ENCODE measurements at regions not wholly inside any gene's neighbourhood (a gene's known extent, or its start where the extent isn't known, plus 50 kb on each side); places are given as distances from the start of the nearest gene placed in this dataset.
"Not testable (repeated sequence)": the region's sequence is repeated elsewhere in the genome, so short reads cannot be mapped to it uniquely, and the experiment has no call there.

DNA sequence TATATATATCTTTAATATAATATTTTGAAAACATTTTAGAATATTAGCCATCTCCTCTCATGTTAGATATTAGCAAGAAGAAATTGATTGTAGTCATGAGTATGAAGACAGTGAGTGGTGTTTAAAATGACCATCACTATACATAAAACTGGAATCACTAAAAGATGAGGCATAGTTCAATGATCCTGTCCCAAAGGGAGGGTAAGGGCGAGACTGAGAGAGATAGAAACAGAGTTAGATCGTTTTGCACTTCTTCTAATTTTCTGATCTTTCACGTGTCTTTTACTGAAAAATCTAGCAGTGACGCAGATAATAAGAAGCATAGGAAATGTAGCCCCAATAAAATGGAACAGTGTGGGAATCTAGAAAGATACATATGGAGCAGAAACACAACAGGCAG is 627.4 kb downstream of the SLC16A7 start:
- H3K27ac ChIP-seq (ENCODE audit: insufficient read depth, low read depth, low read length, poor library complexity, severe bottlenecking): no peak overlapping the region

DNA sequence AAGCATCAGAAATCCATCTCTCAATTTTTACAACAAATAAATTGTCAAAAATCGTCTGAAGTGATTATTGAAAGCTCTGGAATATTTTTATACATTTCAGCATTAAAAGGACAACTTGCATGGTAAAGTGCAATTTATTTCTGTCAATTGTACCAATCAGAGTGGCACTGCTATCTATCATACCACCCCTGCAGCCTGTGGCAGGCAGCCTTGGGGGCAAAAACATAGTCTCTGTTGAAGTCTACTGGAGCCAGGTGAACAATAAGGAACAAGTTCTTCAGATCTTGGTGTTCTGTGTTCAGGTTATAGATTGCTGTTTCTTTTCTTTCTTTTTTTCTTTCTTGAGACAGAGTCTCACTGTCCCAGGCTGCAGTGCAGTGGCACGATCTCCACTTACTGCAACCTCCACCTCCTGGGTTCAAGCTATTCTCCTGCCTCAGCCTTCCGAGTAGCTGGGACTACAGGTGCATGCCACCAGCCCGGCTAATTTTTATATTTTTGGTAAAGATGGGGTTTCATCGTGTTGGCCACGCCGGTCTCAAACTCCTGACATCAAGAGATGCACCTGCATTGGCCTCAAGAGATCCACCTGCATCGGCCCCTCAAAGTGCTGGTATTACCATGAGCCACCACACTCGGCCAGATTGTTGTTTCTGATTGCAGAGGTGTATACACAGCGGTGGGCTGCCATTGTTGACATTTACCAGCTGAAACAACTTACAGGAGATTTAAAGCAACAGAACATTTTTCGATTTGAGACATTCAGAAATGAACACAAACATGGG is 629.6 kb downstream of the SLC16A7 start:
- Histone ChIP-seq H3K4me3 (ENCODE audit: insufficient read depth, low read depth, low read length) (no peak overlapping the region), H3K36me3 (ENCODE audit: control insufficient read depth, insufficient read depth, low read length) (no peaks in the 10 kb centered on the region), H3K9me3 (ENCODE audit: control insufficient read depth, low read length) (no peaks in the 10 kb centered on the region), H3K27ac (ENCODE audit: insufficient read depth, low read depth, low read length, poor library complexity, severe bottlenecking) (no peak overlapping the region), H3K27me3 (ENCODE audit: control insufficient read depth, insufficient read depth, low read length, poor library complexity, severe bottlenecking) (no peaks in the 10 kb centered on the region), H3K4me1 (ENCODE audit: control insufficient read depth, insufficient read depth, low read length) (no peaks in the 10 kb centered on the region)
- WGBS, 2 experiments: 93 to 94% methylated on average over 10 to 11 of the region's 11 CpGs

More for the DNA sequence above, 627.4 kb downstream of the SLC16A7 start:
- no peak overlapping the region for H3K4me3 ChIP-seq (ENCODE audit: insufficient read depth, low read depth, low read length)
- no peaks in the 10 kb centered on the region for H3K4me1 ChIP-seq (ENCODE audit: control insufficient read depth, insufficient read depth, low read length)
- H3K9me3 ChIP-seq (ENCODE audit: control insufficient read depth, low read length): no peaks in the 10 kb centered on the region
- no peaks in the 10 kb centered on the region for H3K27me3 ChIP-seq (ENCODE audit: control insufficient read depth, insufficient read depth, low read length, poor library complexity, severe bottlenecking)
- 72 to 73% methylated on average over 4 of the region's 4 CpGs for WGBS, 2 experiments
- no peaks in the 10 kb centered on the region for H3K36me3 ChIP-seq (ENCODE audit: control insufficient read depth, insufficient read depth, low read length)

DNA sequence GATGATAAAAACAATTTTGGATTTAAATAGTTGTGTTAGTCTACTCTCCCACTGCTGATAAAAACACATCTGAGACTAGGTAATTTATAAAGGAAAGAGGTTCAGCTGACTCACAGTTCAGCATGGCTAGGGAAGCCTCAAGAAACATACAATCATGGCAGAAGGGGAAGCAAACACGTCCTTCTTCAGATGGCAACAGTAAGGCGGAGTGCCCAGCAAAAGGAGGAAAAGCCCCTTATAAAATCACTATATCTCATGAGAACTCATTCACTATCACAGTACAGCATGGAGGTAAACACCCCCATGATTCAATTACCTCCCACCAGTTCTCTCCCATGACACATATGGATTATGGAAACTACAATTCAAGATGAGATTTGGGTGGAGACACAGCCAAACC is 632.1 kb downstream of the SLC16A7 start:
- no peaks in the 10 kb centered on the region for H3K9me3 ChIP-seq (ENCODE audit: control insufficient read depth, low read length)
- H3K36me3 ChIP-seq (ENCODE audit: control insufficient read depth, insufficient read depth, low read length): no peaks in the 10 kb centered on the region
- H3K4me1 ChIP-seq (ENCODE audit: control insufficient read depth, insufficient read depth, low read length): no peaks in the 10 kb centered on the region
- WGBS, 2 experiments: 85 to 90% methylated on average over 2 of the region's 2 CpGs
- no peaks in the 10 kb centered on the region for H3K27me3 ChIP-seq (ENCODE audit: control insufficient read depth, insufficient read depth, low read length, poor library complexity, severe bottlenecking)
- no peak overlapping the region for H3K27ac ChIP-seq (ENCODE audit: insufficient read depth, low read depth, low read length, poor library complexity, severe bottlenecking)
- H3K4me3 ChIP-seq (ENCODE audit: insufficient read depth, low read depth, low read length): no peak overlapping the region

DNA sequence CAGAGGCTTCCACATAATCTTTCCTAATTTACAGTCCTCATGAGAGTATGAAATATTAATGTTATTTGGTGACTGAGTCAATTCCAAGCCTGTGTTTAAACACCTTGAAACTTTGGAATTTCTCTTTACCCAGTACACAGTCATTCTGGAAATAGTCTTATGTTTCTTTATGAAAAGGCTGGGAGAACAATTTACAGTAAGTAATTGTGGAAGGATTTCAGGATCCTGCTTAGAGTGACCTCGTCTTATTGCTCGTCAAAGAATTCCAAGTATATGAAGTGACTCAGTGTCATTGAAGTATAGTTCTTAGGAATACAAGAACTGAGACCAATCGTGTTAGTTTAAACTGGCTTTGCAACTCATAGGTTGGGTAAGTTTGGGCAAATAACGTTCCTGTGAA is 634.2 kb downstream of the SLC16A7 start:
- H3K4me1 ChIP-seq (ENCODE audit: control insufficient read depth, insufficient read depth, low read length): no peaks in the 10 kb centered on the region
- no peaks in the 10 kb centered on the region for H3K36me3 ChIP-seq (ENCODE audit: control insufficient read depth, insufficient read depth, low read length)
- no peak overlapping the region for H3K27ac ChIP-seq (ENCODE audit: insufficient read depth, low read depth, low read length, poor library complexity, severe bottlenecking)
- no peaks in the 10 kb centered on the region for H3K27me3 ChIP-seq (ENCODE audit: control insufficient read depth, insufficient read depth, low read length, poor library complexity, severe bottlenecking)
- no peaks in the 10 kb centered on the region for H3K9me3 ChIP-seq (ENCODE audit: control insufficient read depth, low read length)
- WGBS, 2 experiments: 92 to 95% methylated on average over 3 to 4 of the region's 4 CpGs
- H3K4me3 ChIP-seq (ENCODE audit: insufficient read depth, low read depth, low read length): no peak overlapping the region

DNA sequence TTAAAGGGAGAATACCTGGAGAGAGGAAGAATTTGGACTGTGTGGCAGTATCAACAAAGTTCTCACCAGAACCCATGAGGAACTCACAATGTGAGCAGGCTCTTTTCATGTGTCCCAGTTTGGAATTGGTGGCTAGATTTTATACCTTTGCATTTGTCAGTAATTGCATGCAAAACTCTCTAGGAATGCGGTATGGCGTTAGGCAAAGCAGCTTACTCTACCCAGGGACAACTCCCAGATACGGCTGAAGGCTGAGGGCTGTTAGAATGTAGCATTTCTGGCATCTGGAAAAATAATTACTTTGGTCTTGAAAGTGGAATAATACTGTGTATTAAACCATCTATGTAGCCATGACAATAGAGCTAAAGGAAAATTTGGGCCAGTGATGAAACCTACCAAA is 635.5 kb downstream of the SLC16A7 start:
- no peaks in the 10 kb centered on the region for H3K36me3 ChIP-seq (ENCODE audit: control insufficient read depth, insufficient read depth, low read length)
- H3K4me1 ChIP-seq (ENCODE audit: control insufficient read depth, insufficient read depth, low read length): no peaks in the 10 kb centered on the region
- 93 to 95% methylated on average over 3 of the region's 3 CpGs for WGBS, 2 experiments
- H3K4me3 ChIP-seq (ENCODE audit: insufficient read depth, low read depth, low read length): no peak overlapping the region
- H3K27ac ChIP-seq (ENCODE audit: insufficient read depth, low read depth, low read length, poor library complexity, severe bottlenecking): no peak overlapping the region
- no peaks in the 10 kb centered on the region for H3K27me3 ChIP-seq (ENCODE audit: control insufficient read depth, insufficient read depth, low read length, poor library complexity, severe bottlenecking)
- no peaks in the 10 kb centered on the region for H3K9me3 ChIP-seq (ENCODE audit: control insufficient read depth, low read length)

DNA sequence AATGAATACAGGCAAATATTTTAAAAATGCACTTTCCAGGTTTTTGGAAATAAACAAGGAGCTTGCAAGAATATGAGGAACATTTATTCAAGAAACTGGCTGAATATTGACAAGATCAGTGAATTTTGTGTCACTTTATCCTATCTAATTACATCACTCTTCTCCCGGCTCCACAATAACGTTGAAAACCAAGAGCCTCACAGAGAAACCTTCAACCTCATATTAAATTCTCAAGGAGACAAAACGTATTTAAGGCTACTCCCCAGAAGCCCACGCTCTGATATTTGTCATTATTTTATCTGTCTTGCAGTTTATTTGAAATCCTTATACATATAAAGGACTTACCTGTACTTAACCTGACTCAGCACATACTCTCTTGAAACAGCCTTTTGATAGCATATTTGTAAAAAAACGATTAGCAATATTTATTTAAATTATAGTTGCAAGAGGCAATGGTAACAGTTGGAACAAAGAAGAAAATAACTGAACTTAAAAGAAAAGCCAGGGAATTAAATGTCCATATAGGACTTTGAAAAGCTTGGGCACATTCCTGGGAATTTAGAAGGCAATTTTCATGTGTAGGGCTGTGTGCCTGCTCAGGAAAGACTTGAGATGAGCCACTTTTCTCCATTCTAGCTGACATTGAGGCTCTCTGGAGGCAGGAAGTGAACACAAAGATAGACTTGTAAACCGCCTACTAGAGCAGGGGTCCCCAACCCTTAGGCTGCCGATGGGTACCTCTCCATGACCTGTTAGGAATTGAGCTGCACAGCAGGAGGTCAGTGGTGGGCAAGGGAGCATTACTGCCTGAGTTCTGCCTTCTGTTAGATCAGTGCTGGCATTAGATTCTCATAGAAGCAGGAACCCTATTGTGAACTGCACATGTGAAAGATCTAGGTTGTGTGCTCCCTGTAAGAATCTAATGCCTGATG is 636.4 kb downstream of the SLC16A7 start:
- Histone ChIP-seq H3K27me3 (ENCODE audit: control insufficient read depth, insufficient read depth, low read length, poor library complexity, severe bottlenecking) (no peaks in the 10 kb centered on the region), H3K27ac (ENCODE audit: insufficient read depth, low read depth, low read length, poor library complexity, severe bottlenecking) (no peak overlapping the region), H3K4me1 (ENCODE audit: control insufficient read depth, insufficient read depth, low read length) (no peaks in the 10 kb centered on the region), H3K9me3 (ENCODE audit: control insufficient read depth, low read length) (no peaks in the 10 kb centered on the region), H3K36me3 (ENCODE audit: control insufficient read depth, insufficient read depth, low read length) (no peaks in the 10 kb centered on the region), H3K4me3 (ENCODE audit: insufficient read depth, low read depth, low read length) (no peak overlapping the region)
- WGBS, 2 experiments: 88 to 92% methylated on average over 6 to 7 of the region's 7 CpGs

DNA sequence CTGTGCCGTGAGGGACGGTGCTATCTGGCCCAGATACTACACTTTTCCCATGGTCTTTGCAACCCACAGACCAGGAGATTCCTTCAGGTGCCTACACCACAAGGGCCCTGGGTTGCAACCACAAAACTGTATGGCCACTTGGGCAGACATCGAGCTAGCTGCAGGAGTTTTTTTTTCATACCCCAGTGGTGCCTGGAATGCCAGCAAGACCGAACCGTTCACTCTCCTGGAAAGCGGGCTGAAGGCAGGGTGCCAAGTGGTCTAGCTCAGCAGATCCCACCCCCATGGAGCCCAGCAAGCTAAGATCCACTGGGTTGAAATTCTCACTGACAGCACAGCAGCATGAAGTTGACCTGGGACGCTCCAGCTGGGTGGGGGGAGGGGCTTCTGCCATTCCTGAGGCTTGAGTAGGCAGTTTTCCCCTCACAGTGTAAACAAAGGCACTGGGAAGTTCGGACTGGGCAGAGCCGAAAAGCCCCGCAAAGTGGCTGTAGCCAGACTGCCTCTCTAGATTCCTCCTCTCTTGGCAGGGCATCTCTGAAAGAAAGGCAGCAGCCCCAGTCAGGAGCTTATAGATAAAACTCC is 638.9 kb downstream of the SLC16A7 start:
- H3K36me3 ChIP-seq (ENCODE audit: control insufficient read depth, insufficient read depth, low read length); H3K4me1 ChIP-seq (ENCODE audit: control insufficient read depth, insufficient read depth, low read length); H3K9me3 ChIP-seq (ENCODE audit: control insufficient read depth, low read length); H3K4me3 ChIP-seq (ENCODE audit: insufficient read depth, low read depth, low read length); H3K27me3 ChIP-seq (ENCODE audit: control insufficient read depth, insufficient read depth, low read length, poor library complexity, severe bottlenecking); H3K27ac ChIP-seq (ENCODE audit: insufficient read depth, low read depth, low read length, poor library complexity, severe bottlenecking): not testable (repeated sequence)
- WGBS, 2 experiments: 82 to 89% methylated on average over 10 of the region's 10 CpGs

DNA sequence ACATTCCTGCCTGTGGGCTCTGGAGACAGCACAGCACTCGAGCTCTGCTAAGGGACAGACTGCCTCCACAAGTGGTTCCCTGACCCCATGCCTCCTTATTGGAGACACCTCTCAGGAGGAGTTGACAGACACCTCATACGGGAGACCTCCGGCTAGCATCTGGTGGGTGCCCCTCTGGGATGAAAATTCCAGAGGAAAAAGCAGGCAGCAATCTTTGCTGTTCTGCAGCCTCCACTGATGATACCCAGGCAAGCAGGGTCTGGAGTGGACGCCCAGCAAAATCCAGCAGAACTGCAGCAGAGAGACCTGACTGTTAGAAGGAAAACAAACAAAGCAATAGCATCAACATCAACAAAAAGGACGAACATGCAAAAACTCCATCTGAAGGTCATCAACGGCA is 639.4 kb downstream of the SLC16A7 start:
- Histone ChIP-seq H3K9me3 (ENCODE audit: control insufficient read depth, low read length) (no peaks in the 10 kb centered on the region), H3K4me1 (ENCODE audit: control insufficient read depth, insufficient read depth, low read length) (no peaks in the 10 kb centered on the region), H3K27me3 (ENCODE audit: control insufficient read depth, insufficient read depth, low read length, poor library complexity, severe bottlenecking) (no peaks in the 10 kb centered on the region), H3K27ac (ENCODE audit: insufficient read depth, low read depth, low read length, poor library complexity, severe bottlenecking) (no peak overlapping the region), H3K4me3 (ENCODE audit: insufficient read depth, low read depth, low read length) (no peak overlapping the region), H3K36me3 (ENCODE audit: control insufficient read depth, insufficient read depth, low read length) (no peaks in the 10 kb centered on the region)
- 91 to 93% methylated on average over 6 of the region's 6 CpGs for whole genome bisulfite sequencing, 2 experiments

DNA sequence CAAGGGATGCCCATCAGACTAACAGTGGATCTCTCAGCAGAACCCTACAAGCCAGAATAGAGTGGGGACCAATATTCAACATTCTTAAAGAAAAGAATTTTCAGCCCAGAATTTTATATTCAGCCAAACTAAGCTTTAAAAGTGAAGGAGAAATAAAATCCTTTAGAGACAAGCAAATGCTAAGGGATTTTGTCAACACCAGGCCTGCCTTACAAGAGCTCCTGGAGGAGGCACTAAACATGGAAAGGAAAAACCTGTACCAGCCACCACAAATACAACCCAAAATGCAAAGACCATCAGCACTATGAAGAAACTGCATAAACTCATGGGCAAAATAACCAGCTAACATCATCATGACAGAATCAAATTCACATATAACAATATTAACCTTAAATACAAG is 640.6 kb downstream of the SLC16A7 start:
- not testable (repeated sequence) for H3K27me3 ChIP-seq (ENCODE audit: control insufficient read depth, insufficient read depth, low read length, poor library complexity, severe bottlenecking); H3K4me3 ChIP-seq (ENCODE audit: insufficient read depth, low read depth, low read length); H3K9me3 ChIP-seq (ENCODE audit: control insufficient read depth, low read length); H3K36me3 ChIP-seq (ENCODE audit: control insufficient read depth, insufficient read depth, low read length); H3K4me1 ChIP-seq (ENCODE audit: control insufficient read depth, insufficient read depth, low read length); H3K27ac ChIP-seq (ENCODE audit: insufficient read depth, low read depth, low read length, poor library complexity, severe bottlenecking)

DNA sequence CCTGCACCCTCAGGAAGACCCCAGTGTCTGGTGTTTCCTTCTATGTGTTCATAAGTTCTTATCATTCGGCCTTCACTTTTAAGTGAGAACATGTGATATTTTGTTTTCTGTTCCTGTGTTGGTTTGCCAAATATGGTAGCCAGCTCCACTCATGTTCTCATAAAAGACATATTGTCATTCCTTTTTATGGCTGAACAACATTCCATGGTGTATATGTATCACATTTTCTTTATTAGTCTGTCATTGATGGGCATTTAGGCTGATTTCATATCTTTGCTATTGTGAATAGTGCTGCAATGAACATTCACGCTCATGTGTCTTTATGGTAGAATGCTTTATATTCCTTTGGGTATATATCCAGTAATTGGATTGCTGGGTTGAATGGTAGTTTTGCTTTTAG is 645.1 kb downstream of the SLC16A7 start:
- WGBS, 2 experiments: 80 to 95% methylated on average over 1 to 2 of the region's 2 CpGs
- Histone ChIP-seq H3K4me1 (ENCODE audit: control insufficient read depth, insufficient read depth, low read length) (no peaks in the 10 kb centered on the region), H3K4me3 (ENCODE audit: insufficient read depth, low read depth, low read length) (no peak overlapping the region), H3K27ac (ENCODE audit: insufficient read depth, low read depth, low read length, poor library complexity, severe bottlenecking) (no peak overlapping the region), H3K9me3 (ENCODE audit: control insufficient read depth, low read length) (no peaks in the 10 kb centered on the region), H3K27me3 (ENCODE audit: control insufficient read depth, insufficient read depth, low read length, poor library complexity, severe bottlenecking) (no peaks in the 10 kb centered on the region), H3K36me3 (ENCODE audit: control insufficient read depth, insufficient read depth, low read length) (no peaks in the 10 kb centered on the region)

Measured in ectodermal cell (in vitro differentiated cells).